ENCODE measurements at regions not wholly inside any gene's neighbourhood (a gene's known extent, or its start where the extent isn't known, plus 50 kb on each side); places are given as distances from the start of the nearest gene placed in this dataset.

- no peaks in the 10 kb centered on the region for H3K4me1 Mint-ChIP-seq
- TF ChIP-seq, protein P1, sequence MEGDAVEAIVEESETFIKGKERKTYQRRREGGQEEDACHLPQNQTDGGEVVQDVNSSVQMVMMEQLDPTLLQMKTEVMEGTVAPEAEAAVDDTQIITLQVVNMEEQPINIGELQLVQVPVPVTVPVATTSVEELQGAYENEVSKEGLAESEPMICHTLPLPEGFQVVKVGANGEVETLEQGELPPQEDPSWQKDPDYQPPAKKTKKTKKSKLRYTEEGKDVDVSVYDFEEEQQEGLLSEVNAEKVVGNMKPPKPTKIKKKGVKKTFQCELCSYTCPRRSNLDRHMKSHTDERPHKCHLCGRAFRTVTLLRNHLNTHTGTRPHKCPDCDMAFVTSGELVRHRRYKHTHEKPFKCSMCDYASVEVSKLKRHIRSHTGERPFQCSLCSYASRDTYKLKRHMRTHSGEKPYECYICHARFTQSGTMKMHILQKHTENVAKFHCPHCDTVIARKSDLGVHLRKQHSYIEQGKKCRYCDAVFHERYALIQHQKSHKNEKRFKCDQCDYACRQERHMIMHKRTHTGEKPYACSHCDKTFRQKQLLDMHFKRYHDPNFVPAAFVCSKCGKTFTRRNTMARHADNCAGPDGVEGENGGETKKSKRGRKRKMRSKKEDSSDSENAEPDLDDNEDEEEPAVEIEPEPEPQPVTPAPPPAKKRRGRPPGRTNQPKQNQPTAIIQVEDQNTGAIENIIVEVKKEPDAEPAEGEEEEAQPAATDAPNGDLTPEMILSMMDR (IDR thresholded peaks at IDR 0.05): no peak
- Histone ChIP-seq H2AFZ (ENCODE audit: insufficient read depth, low read depth, low read length, poor library complexity, severe bottlenecking) (no peak overlapping the region), H3K9ac (ENCODE audit: insufficient read depth, low read length, poor library complexity, severe bottlenecking) (no peak overlapping the region), H3K36me3 (replicated peaks in 1 of 2; ENCODE audit: control insufficient read depth in 1 of 2, insufficient read depth in 2 of 2, low read length in 2 of 2) (no peaks in the 10 kb centered on the region), H3K4me2 (replicated peaks; ENCODE audit: extremely low read depth, low read length, poor library complexity, severe bottlenecking) (no peak overlapping the region), H4K20me1 (ENCODE audit: insufficient read depth, low read length) (no peaks in the 10 kb centered on the region), H3K79me2 (ENCODE audit: insufficient read depth, low read length) (no peaks in the 10 kb centered on the region), H3K4me3 (replicated peaks in 1 of 3; ENCODE audit: low read depth in 2 of 3, low read length in 3 of 3) (no peak overlapping the region), H3K27me3 (ENCODE audit: control insufficient read depth in 2 of 2, insufficient read depth in 2 of 2, low read length in 2 of 2) (no peaks in the 10 kb centered on the region), H3K9me3 (replicated peaks in 1 of 2; ENCODE audit: control insufficient read depth in 1 of 2, insufficient read depth in 1 of 2, low read length in 2 of 2) (no peaks in the 10 kb centered on the region), H3K27ac (ENCODE audit: low read depth in 1 of 2, low read length in 2 of 2) (no peak overlapping the region), H3K4me1 (ENCODE audit: control insufficient read depth in 1 of 2, insufficient read depth in 2 of 2, low read length in 2 of 2) (no peaks in the 10 kb centered on the region)
- peaks cover 0 to 6% (median 0%) of the 10 kb centered on the region in 3 donors for H3K27me3 Mint-ChIP-seq (ENCODE audit: low read depth in 3 of 3)
- H3K9me3 Mint-ChIP-seq: peaks cover 0 to 9% (median 0%) of the 10 kb centered on the region in 7 donors
- intact Hi-C loops (cut with micrococcal nuclease): no loop called here
- H3K4me3 Mint-ChIP-seq: no peak overlapping the region
- no peak overlapping the region for H3K27ac Mint-ChIP-seq
- WGBS (ENCODE audit: insufficient coverage): no CpG with 5 or more reads among the region's 4 CpGs
- no peak for DNase-seq
- no peaks in the 10 kb centered on the region for H3K36me3 Mint-ChIP-seq
Measured at GRCh38 chr5:7039074-7039473, 325.8 kb downstream of the TENT4A start.

- H3K27ac Mint-ChIP-seq: no peak overlapping the region
Measured at GRCh38 chr5:7040111-7040510, 326.9 kb downstream of the TENT4A start.

More at GRCh38 chr5:7040111-7040510, 326.9 kb downstream of the TENT4A start:
- Histone ChIP-seq H3K9ac (ENCODE audit: insufficient read depth, low read length, poor library complexity, severe bottlenecking) (no peak overlapping the region), H4K20me1 (ENCODE audit: insufficient read depth, low read length) (no peaks in the 10 kb centered on the region), H3K27me3 (ENCODE audit: control insufficient read depth in 2 of 2, insufficient read depth in 2 of 2, low read length in 2 of 2) (no peaks in the 10 kb centered on the region), H3K4me2 (replicated peaks; ENCODE audit: extremely low read depth, low read length, poor library complexity, severe bottlenecking) (no peak overlapping the region), H3K27ac (ENCODE audit: low read depth in 1 of 2, low read length in 2 of 2) (no peak overlapping the region), H2AFZ (ENCODE audit: insufficient read depth, low read depth, low read length, poor library complexity, severe bottlenecking) (no peak overlapping the region), H3K36me3 (replicated peaks in 1 of 2; ENCODE audit: control insufficient read depth in 1 of 2, insufficient read depth in 2 of 2, low read length in 2 of 2) (no peaks in the 10 kb centered on the region), H3K4me1 (ENCODE audit: control insufficient read depth in 1 of 2, insufficient read depth in 2 of 2, low read length in 2 of 2) (no peaks in the 10 kb centered on the region), H3K9me3 (replicated peaks in 1 of 2; ENCODE audit: control insufficient read depth in 1 of 2, insufficient read depth in 1 of 2, low read length in 2 of 2) (no peaks in the 10 kb centered on the region), H3K4me3 (replicated peaks in 1 of 3; ENCODE audit: low read depth in 2 of 3, low read length in 3 of 3) (no peak overlapping the region), H3K79me2 (ENCODE audit: insufficient read depth, low read length) (no peaks in the 10 kb centered on the region)
- WGBS (ENCODE audit: insufficient coverage): no CpG with 5 or more reads among the region's 2 CpGs
- TF ChIP-seq, protein P1 (IDR thresholded peaks at IDR 0.05): no peak
- intact Hi-C loops (cut with micrococcal nuclease): no loop called here
- H3K27me3 Mint-ChIP-seq (ENCODE audit: low read depth in 3 of 3): peaks cover 0 to 2% (median 0%) of the 10 kb centered on the region in 3 donors
- no peaks in the 10 kb centered on the region for H3K4me1 Mint-ChIP-seq
- no peaks in the 10 kb centered on the region for H3K36me3 Mint-ChIP-seq
- H3K4me3 Mint-ChIP-seq: no peak overlapping the region
- DNase-seq: no peak
- peaks cover 0 to 9% (median 0%) of the 10 kb centered on the region in 7 donors for H3K9me3 Mint-ChIP-seq
